Activated naive CD4-positive, alpha-beta T cell treated with anti-CD3 and anti-CD28 coated beads, Interleukin-2, amount 50 U/mL, for 72 hours (primary cell): ENCODE measurements at regions not wholly inside any gene's neighbourhood (a gene's known extent, or its start where the extent isn't known, plus 50 kb on each side); places are given as distances from the start of the nearest gene placed in this dataset.
A peak's percentile ranks its signal among the peaks of the same experiment; 100 is the strongest.
"Not testable (repeated sequence)": the region's sequence is repeated elsewhere in the genome, so short reads cannot be mapped to it uniquely, and the experiment has no call there.

ENCODE experiments used
- ATAC-seq, 2 donors: fragments of 150-1000 bp; cut with Tn5 transposase; 2 replicates each; pipeline ENCODE4 v1.10.0; 2021; ENCODE audit warnings: mild to moderate bottlenecking in 2 of 2, moderate library complexity in 2 of 2
- DNase-seq, 2 donors: peaks; one replicate each; pipeline ENCODE4 v3.0.0; 2021 to 2022; ENCODE audit warnings: low spot score in 2 of 2
- H3K27ac Mint-ChIP-seq, 2 donors: one replicate each; pipeline ENCODE4 v1.8.0; 2022; ENCODE audit warnings: mild to moderate bottlenecking in 2 of 2, mixed read lengths in 2 of 2
- H3K36me3 Mint-ChIP-seq, 2 donors: one replicate each; pipeline ENCODE4 v1.8.0; 2022; ENCODE audit warnings: mixed read lengths in 2 of 2
- H3K9me3 Mint-ChIP-seq, 2 donors: one replicate each; pipeline ENCODE4 v1.8.0; 2022; ENCODE audit warnings: mixed read lengths in 2 of 2

- no peak for ATAC-seq
These were observed 226.7 kb upstream of the IPO5 start for GRCh38 chr13:97726664-97727280.

GRCh38 chr13:97727991-97728390, 225.5 kb upstream of the IPO5 start:
- Mint-ChIP-seq H3K9me3 (peaks cover 4 to 5% of the 10 kb centered on the region in 2 donors), H3K36me3 (no peaks in the 10 kb centered on the region), H3K27ac (no peak overlapping the region)
- DNase-seq (no peak), ATAC-seq (no peak)

More at GRCh38 chr13:97726664-97727280, 226.7 kb upstream of the IPO5 start:
- no peak for DNase-seq
- H3K9me3 Mint-ChIP-seq: peaks cover 4% of the 10 kb centered on the region in 2 donors
- no peak overlapping the region for H3K27ac Mint-ChIP-seq
- H3K36me3 Mint-ChIP-seq: no peaks in the 10 kb centered on the region

DNA sequence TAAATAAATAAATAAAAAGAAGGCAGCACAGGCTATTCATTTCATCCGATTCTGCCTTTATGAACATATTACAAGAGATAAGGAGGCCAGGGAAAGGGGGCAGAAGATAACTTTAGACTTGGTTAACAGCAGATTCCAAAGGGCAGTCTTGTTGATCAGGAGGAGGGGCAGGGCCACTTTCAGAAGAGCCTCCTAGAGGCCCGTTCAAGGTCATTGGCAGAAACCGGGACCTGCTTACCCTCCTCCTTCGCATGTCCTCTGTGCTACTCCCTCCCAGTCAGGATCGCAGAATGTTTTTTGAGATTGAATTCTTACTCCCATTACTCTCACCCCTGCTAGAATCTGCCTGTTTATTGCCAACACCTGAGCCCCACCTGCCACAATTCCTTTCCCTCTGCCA, 217.0 kb upstream of the IPO5 start:
- DNase-seq (no peak), ATAC-seq (no peak)
- H3K36me3 Mint-ChIP-seq: no peaks in the 10 kb centered on the region
- H3K27ac Mint-ChIP-seq: no peak overlapping the region
- peaks cover 2 to 8% of the 10 kb centered on the region in 2 donors for H3K9me3 Mint-ChIP-seq

- no peaks in the 10 kb centered on the region for H3K9me3 Mint-ChIP-seq
- ATAC-seq: no peak
- no peak overlapping the region for H3K27ac Mint-ChIP-seq
- DNase-seq: no peak
- no peaks in the 10 kb centered on the region for H3K36me3 Mint-ChIP-seq
These were observed 211.4 kb upstream of the IPO5 start for GRCh38 chr13:97742084-97742483.

GRCh38 chr13:97743938-97744337, 209.5 kb upstream of the IPO5 start:
- H3K27ac Mint-ChIP-seq: no peak overlapping the region
- H3K9me3 Mint-ChIP-seq: no peaks in the 10 kb centered on the region
- ATAC-seq (no peak), DNase-seq (no peak)
- H3K36me3 Mint-ChIP-seq: no peaks in the 10 kb centered on the region

DNA sequence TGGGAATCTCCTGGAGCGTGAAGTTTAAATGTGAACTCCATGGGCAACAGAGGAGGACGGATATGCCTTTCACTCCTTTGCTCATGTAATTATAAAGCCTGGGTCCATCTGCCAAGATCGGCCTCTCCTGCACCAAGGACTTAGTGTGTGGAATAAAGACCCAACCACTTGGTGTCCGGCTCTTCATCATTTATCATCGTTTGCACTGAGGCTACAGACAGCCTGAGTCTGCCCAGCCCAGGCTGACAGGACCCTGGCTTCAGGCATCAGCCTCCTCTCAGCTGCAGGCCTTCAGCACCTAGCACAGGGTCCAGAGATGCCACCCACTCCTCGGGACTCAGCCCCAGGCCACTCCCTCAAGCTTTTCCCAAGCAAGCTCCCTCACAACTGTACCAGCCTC, 206.8 kb upstream of the IPO5 start:
- H3K9me3 Mint-ChIP-seq: no peaks in the 10 kb centered on the region
- H3K27ac Mint-ChIP-seq: no peak overlapping the region
- no peak for ATAC-seq
- DNase-seq: no peak
- no peaks in the 10 kb centered on the region for H3K36me3 Mint-ChIP-seq

DNA sequence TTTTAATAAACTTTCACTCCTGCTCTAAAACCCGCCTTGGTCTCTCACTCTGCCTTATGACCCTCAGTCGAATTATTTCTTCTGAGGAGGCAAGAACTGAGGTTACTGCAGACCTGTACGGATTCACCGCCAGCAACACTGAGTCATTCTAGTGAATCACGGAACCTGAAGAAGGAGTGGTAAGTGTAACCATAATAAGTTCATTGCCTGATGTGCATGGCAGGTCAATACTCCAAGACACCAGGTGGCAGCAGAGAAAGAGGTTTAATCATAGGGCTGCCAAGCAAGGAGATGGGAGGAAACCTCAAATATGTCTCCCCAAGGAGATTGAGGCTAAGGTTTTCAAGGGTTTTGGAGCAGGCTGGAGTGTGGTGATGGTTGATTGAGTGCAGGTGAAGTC, 204.3 kb upstream of the IPO5 start:
- H3K36me3 Mint-ChIP-seq: no peaks in the 10 kb centered on the region
- DNase-seq (no peak), ATAC-seq (no peak)
- no peaks in the 10 kb centered on the region for H3K9me3 Mint-ChIP-seq
- no peak overlapping the region for H3K27ac Mint-ChIP-seq

DNA sequence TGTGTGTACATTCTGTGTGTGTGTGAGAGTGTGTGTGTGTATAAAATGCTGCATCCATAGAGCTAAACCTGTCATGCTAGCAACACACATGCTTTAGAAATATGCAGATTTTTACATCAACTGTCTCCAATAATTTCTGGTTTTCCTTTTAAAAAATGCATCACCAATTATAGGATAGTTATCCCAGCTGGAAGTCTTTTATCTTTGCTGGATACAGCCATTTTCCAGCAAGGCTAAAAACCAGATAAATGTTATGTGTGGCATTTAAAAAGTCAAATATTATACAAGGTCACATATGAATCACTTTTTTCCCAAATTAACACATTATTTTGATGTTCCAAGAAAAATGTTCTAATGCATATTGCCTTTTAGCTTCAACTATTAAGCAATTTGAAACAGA, 202.0 kb upstream of the IPO5 start:
- no peaks in the 10 kb centered on the region for H3K9me3 Mint-ChIP-seq
- DNase-seq (no peak), ATAC-seq (no peak)
- no peaks in the 10 kb centered on the region for H3K36me3 Mint-ChIP-seq
- H3K27ac Mint-ChIP-seq: no peak overlapping the region

- no peak for DNase-seq
- ATAC-seq: no peak
- Mint-ChIP-seq H3K36me3 (no peaks in the 10 kb centered on the region), H3K27ac (no peak overlapping the region), H3K9me3 (no peaks in the 10 kb centered on the region)
These were observed 200.4 kb upstream of the IPO5 start for GRCh38 chr13:97752961-97753668.

DNA sequence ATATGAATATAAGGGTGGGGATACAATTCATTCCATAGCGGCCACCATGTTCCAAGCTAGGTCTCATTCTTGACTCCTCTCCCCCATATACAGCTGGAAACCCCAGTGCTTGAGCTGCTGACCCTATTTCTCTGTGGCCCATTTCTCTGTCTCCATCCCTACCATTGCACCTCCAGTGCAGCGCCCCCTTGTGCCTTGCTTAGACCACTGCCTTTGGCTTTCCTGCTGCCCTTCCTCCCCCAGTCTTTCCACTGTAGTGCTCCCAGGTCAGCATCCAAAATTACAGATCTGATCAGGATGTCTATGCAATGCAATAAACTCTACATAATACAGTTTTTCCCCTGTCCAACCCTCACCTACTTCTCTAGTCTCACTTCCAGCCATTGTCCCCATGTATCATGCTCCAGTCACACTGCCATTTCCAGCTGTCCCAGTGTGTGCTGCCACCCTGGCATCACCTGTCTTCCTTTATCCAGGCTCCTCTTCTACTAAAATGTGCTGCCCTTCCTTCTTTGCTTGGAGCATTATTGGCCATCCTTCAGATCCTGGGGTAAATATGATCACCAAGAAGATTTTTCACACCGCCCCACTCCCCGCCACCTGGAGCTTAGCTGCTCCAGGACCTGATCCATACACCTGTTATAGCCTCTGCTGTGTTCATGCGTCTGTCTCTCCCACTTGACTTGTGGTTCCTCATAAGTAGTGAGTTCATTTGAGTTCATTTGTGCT, 199.4 kb upstream of the IPO5 start:
- DNase-seq (peak in 1 of 2 donors; percentile 5), ATAC-seq (no peak)
- Mint-ChIP-seq H3K36me3 (no peaks in the 10 kb centered on the region), H3K27ac (no peak overlapping the region), H3K9me3 (no peaks in the 10 kb centered on the region)

- ATAC-seq (no peak), DNase-seq (no peak)
- peaks cover 0 to 6% of the 10 kb centered on the region in 2 donors for H3K9me3 Mint-ChIP-seq
- no peaks in the 10 kb centered on the region for H3K36me3 Mint-ChIP-seq
- H3K27ac Mint-ChIP-seq: no peak overlapping the region
These were observed 195.7 kb upstream of the IPO5 start for GRCh38 chr13:97757807-97758206.

DNA sequence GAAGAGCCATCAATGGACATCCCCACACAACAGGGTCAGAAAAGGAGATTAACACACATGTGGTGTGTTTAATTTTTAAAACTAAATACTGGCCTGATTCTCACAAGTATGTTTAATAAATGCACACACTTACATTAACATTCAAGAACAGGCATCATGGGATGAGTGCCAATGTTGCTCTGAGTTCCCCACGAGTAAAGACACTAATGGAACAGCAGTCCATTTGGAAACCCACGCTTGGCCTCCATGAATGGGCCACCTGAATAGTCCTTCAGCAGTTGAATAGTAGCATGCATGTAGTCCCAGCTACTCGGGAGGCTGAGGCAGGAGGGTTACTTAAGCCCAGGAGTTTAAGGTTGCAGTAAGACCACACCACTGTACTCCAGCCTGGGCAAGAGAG, 195.2 kb upstream of the IPO5 start:
- no peak for DNase-seq
- ATAC-seq: no peak
- Mint-ChIP-seq H3K36me3 (no peaks in the 10 kb centered on the region), H3K27ac (no peak overlapping the region), H3K9me3 (peaks cover 0 to 6% of the 10 kb centered on the region in 2 donors)

- DNase-seq (no peak), ATAC-seq (no peak)
- Mint-ChIP-seq H3K36me3 (peaks cover 0 to 5% of the 10 kb centered on the region in 2 donors), H3K9me3 (peaks cover 4 to 6% of the 10 kb centered on the region in 2 donors), H3K27ac (no peak overlapping the region)
These were observed 191.5 kb upstream of the IPO5 start for GRCh38 chr13:97761796-97762540.

- no peak for ATAC-seq
- Mint-ChIP-seq H3K27ac (no peak overlapping the region), H3K36me3 (peaks cover 0 to 5% of the 10 kb centered on the region in 2 donors), H3K9me3 (peaks cover 4 to 6% of the 10 kb centered on the region in 2 donors)
- no peak for DNase-seq
These were observed 186.7 kb upstream of the IPO5 start for GRCh38 chr13:97766749-97767148.

- Mint-ChIP-seq H3K36me3 (peaks cover 0 to 5% of the 10 kb centered on the region in 2 donors), H3K9me3 (peaks cover 0 to 4% of the 10 kb centered on the region in 2 donors), H3K27ac (no peak overlapping the region)
- DNase-seq: no peak
- no peak for ATAC-seq
These were observed 185.3 kb upstream of the IPO5 start for GRCh38 chr13:97768134-97768533.

GRCh38 chr13:97770231-97770630, 183.2 kb upstream of the IPO5 start:
- H3K9me3 Mint-ChIP-seq, DNase-seq, ATAC-seq, H3K36me3 Mint-ChIP-seq, H3K27ac Mint-ChIP-seq: not testable (repeated sequence)

DNA sequence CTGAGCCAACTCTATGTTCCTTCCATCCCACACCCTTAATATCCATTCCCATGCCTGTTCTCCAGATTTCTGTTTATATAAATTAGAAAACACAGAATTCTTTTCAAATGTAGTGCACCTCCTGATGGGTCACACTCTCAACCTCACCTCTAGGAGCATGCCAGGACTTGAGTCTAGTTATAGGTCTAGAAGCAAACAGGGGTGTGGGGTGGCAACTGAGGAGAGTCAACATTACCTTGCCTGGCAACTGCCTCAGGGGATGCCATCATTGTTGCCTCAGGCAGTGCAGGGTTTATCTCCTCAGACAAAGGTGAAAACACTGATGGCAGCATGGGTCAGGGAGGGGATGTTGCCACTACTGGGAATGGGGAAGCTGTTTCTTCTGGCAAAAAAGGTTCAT, 181.0 kb upstream of the IPO5 start:
- H3K9me3 Mint-ChIP-seq, H3K36me3 Mint-ChIP-seq, DNase-seq, ATAC-seq, H3K27ac Mint-ChIP-seq: not testable (repeated sequence)
